Body of pancreas (tissue), 4 donors: ENCODE measurements at regions not wholly inside any gene's neighbourhood (a gene's known extent, or its start where the extent isn't known, plus 50 kb on each side); places are given as distances from the start of the nearest gene placed in this dataset.

Source experiments
- ATAC-seq: fragments of 150-250 bp; one replicate; pipeline ENCODE4 v1.9.1; 2016
- DNase-seq, 4 donors: peaks; one replicate each; pipeline ENCODE4 v3.0.0-alpha.2; 2019
- H3K27ac ChIP-seq, 4 donors: fragments of 200-600 bp; sonication (generic); 1 replicate in 3 of 4; 2 replicates in 1 of 4; pipeline versions ENCODE4 v1.5.1 to v1.6.1; 2016 to 2019; ENCODE audit warnings: mild to moderate bottlenecking in 1 of 4, mixed read lengths in 1 of 4, moderate library complexity in 1 of 4
- H3K27me3 ChIP-seq, 2 donors: fragments of 200-600 bp; sonication (generic); one replicate each; pipeline ENCODE4 v1.6.0; 2016; ENCODE audit warnings: mild to moderate bottlenecking in 1 of 2
- H3K36me3 ChIP-seq, 2 donors: fragments of 200-600 bp; sonication (generic); replicated peaks in 1 of 2; 2 replicates each; pipeline ENCODE4 v1.5.1; 2016; ENCODE audit warnings: low read depth in 2 of 2; ENCODE audit not compliant: insufficient read depth in 1 of 2
- H3K4me1 ChIP-seq: fragments of 200-600 bp; sonication (generic); one replicate; pipeline ENCODE4 v1.6.0; 2016
- H3K4me3 ChIP-seq, 2 donors: fragments of 200-600 bp; sonication (generic); 1 replicate in 1 of 2; 2 replicates in 1 of 2; pipeline ENCODE4 v1.5.1; 2016 to 2019
- H3K9me3 ChIP-seq, 3 donors: fragments of 200-600 bp; sonication (generic); 1 replicate in 2 of 3; 2 replicates in 1 of 3; pipeline ENCODE4 v1.5.1; 2016
- POLR2A ChIP-seq, 3 donors: fragments of 450-650 bp; IDR thresholded peaks; one replicate each; pipeline ENCODE4 v1.6.1; 2016; ENCODE audit warnings: antibody characterized with exemption in 3 of 3, mild to moderate bottlenecking in 2 of 3
- WGBS, 2 donors: methylation state at CpG; one replicate each; pipeline ENCODE4 v1.1.5; 2017; 5-methylcytosine and 5-hydroxymethylcytosine counted together
- intact Hi-C: fragments of 100-400 bp; cut with DNase I; formaldehyde crosslinking; loops from one replicate; pipeline ENCODE4 v1.15.1; 2023
- TF ChIP-seq, protein P1 (sequence below), 7 experiments: fragments of 450-650 bp in 4 of 7; fragments of 200-600 bp in 3 of 7; sonication (generic) in 3 of 7; IDR thresholded peaks; one replicate each; pipeline ENCODE4 v1.5.1; 2016 to 2019; ENCODE audit warnings: antibody characterized with exemption in 7 of 7

DNA sequence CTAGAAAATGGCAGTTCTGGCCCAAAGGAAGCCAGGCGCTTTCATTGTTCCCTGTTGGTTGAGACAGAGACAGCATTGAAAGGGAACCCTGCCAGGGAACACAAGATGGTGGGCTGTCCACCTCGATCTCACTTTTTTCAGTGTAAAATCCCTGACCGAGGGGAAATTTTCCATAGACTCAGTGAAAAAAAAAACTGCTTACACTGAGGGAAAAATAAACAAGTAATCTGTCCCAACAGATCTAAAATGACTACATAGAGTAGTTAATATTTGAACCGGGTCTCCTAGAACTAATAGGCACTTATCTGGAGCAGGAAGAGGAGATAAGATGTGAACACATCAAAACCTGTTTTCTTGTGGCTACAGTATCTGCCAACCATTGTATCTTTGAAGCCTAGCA, 763.4 kb upstream of the GOLIM4 start:
- TF ChIP-seq, protein P1, sequence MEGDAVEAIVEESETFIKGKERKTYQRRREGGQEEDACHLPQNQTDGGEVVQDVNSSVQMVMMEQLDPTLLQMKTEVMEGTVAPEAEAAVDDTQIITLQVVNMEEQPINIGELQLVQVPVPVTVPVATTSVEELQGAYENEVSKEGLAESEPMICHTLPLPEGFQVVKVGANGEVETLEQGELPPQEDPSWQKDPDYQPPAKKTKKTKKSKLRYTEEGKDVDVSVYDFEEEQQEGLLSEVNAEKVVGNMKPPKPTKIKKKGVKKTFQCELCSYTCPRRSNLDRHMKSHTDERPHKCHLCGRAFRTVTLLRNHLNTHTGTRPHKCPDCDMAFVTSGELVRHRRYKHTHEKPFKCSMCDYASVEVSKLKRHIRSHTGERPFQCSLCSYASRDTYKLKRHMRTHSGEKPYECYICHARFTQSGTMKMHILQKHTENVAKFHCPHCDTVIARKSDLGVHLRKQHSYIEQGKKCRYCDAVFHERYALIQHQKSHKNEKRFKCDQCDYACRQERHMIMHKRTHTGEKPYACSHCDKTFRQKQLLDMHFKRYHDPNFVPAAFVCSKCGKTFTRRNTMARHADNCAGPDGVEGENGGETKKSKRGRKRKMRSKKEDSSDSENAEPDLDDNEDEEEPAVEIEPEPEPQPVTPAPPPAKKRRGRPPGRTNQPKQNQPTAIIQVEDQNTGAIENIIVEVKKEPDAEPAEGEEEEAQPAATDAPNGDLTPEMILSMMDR (IDR thresholded peaks at IDR 0.05): no peak
- no peak for TF ChIP-seq POLR2A (IDR thresholded peaks at IDR 0.05)
- Histone ChIP-seq H3K4me1 (peaks cover 37% of the 10 kb centered on the region), H3K27ac (peak overlapping the region in 1 of 4 donors; percentile 17), H3K36me3 (no peaks in the 10 kb centered on the region), H3K4me3 (no peak overlapping the region), H3K27me3 (no peaks in the 10 kb centered on the region), H3K9me3 (no peaks in the 10 kb centered on the region)
- 30 to 32% methylated on average over 4 of the region's 4 CpGs for WGBS, 2 donors
- DNase-seq (no peak), ATAC-seq (peak; percentile 56)
- intact Hi-C loops: no loop called here

DNA sequence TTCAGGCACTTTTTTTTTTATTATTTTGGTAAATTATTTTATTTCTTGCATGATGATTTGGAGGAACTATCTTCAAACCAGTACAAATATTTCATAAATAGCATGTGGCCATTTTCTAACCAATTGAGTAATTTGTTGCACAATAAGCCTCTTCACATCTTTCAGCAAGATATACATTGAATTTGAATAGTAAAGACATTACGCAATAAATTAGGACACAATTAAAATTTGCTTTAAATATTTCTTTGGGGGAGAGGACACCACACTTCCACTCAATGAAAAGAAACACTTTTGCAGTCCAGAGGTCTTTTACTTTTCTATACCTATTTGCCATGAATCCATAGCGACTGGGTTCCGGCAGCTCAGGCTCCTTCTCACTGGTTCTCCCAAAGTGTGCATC, 762.6 kb upstream of the GOLIM4 start:
- no peak overlapping the region for H3K4me3 ChIP-seq
- no peaks in the 10 kb centered on the region for H3K36me3 ChIP-seq
- WGBS, 2 donors: 93 to 95% methylated on average over 3 of the region's 3 CpGs
- no peak for TF ChIP-seq POLR2A (IDR thresholded peaks at IDR 0.05)
- TF ChIP-seq, protein P1 (IDR thresholded peaks at IDR 0.05): no peak
- H3K27me3 ChIP-seq: no peaks in the 10 kb centered on the region
- intact Hi-C loops: no loop called here
- H3K4me1 ChIP-seq: peaks cover 32% of the 10 kb centered on the region
- H3K9me3 ChIP-seq: no peaks in the 10 kb centered on the region
- DNase-seq (no peak), ATAC-seq (no peak)
- no peak overlapping the region for H3K27ac ChIP-seq

DNA sequence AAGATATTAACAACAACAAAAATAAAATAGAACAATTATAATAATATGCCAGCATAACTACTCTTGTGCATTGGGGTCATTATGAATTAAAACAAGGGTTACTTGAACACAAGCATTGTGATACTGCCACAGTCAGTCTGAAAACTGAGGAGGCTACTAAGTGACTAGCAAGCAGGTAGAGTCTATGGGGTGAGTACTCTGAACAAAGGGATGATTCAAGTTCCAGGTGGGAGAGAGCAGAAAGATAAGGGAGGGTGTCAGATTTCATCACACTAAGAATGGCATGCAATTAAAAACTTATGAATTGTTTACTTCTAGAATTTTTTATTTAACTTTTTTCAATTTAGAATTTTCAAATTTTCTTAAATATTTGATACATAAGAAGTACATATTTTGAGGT, 754.4 kb upstream of the GOLIM4 start:
- DNase-seq: no peak
- intact Hi-C loops: no loop called here
- no peak for ATAC-seq
- no peaks in the 10 kb centered on the region for H3K27me3 ChIP-seq
- H3K4me3 ChIP-seq: no peak overlapping the region
- no peaks in the 10 kb centered on the region for H3K36me3 ChIP-seq
- no peak overlapping the region for H3K27ac ChIP-seq
- no peaks in the 10 kb centered on the region for H3K4me1 ChIP-seq
- no peak for TF ChIP-seq POLR2A (IDR thresholded peaks at IDR 0.05)
- no peaks in the 10 kb centered on the region for H3K9me3 ChIP-seq

DNA sequence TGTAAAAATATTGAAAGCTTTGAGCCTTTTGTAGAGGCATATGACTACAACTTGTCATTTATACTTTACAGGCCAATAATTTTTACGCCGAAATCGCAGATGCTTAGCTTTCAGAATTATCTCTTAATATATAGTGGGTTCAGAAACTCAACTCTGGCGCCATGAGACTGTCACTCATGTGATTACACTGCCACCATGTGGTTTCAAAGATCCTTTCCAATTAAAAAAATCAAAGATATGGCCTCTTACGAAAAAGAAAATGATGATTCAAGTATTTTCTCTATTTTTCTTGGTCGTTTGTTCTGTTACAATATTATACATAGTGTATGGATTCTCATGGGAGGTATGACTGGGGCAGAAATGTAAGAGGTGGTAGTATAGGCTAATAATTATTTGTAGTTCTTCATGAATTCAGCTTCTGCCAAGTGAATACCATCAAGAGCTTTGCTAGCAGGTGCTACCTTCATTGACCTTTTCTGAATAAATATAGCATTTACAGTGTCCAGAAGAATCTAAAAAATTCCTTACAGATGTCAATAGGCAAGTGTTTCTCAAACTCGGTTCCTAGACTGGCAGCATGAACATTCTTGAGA, 751.7 kb upstream of the GOLIM4 start:
- no peak overlapping the region for H3K4me3 ChIP-seq
- DNase-seq (peak in 2 of 4 donors; percentile 13 to 16), ATAC-seq (no peak)
- intact Hi-C loops: loop anchor here (10.0 kb wide), 1 partner anchor 633 kb away; no protein-coding TSS in a partner anchor
- no peaks in the 10 kb centered on the region for H3K36me3 ChIP-seq
- 5 to 9% methylated on average over 7 of the region's 7 CpGs for WGBS, 2 donors
- no peak overlapping the region for H3K27ac ChIP-seq
- no peaks in the 10 kb centered on the region for H3K4me1 ChIP-seq
- H3K27me3 ChIP-seq: peaks cover 0 to 3% of the 10 kb centered on the region in 2 donors
- no peaks in the 10 kb centered on the region for H3K9me3 ChIP-seq
- TF ChIP-seq, protein P1 (IDR thresholded peaks at IDR 0.05): peak; percentile 38 to 79 (median 70)
- no peak for TF ChIP-seq POLR2A (IDR thresholded peaks at IDR 0.05)

DNA sequence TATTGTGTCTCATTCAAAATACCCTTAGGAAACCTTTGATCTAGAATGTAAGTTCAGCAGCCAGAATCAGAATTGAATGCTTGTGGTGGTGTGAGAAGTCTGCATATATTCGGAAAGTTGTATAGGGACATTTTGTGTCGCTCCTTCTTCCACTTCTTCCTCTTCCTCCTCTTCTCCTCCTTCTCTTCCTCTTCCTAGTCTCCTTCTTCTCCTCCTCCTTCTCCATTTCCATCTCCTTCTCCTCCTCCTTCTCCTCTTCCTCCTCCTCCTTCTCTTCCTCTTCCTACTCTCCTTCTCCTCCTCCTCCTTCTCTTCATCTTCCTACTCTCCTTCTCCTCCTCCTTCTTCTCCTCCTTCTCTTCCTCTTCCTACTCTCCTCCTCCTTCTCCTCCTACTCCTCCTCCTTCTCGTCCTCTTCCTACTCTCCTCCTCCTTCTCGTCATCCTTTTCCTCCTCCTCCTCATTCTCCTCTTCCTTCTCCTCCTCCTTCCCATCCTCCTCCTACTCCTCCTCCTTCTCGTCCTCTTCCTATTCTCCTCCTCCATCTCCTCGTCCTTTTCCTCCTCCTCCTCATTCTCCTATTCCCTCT, 749.3 kb upstream of the GOLIM4 start:
- no peak overlapping the region for H3K27ac ChIP-seq
- no peaks in the 10 kb centered on the region for H3K4me1 ChIP-seq
- H3K9me3 ChIP-seq: no peaks in the 10 kb centered on the region
- peaks cover 0 to 3% of the 10 kb centered on the region in 2 donors for H3K27me3 ChIP-seq
- WGBS, 2 donors: 41 to 50% methylated on average over 6 of the region's 6 CpGs
- intact Hi-C loops: loop anchor here (10.0 kb wide), 1 partner anchor 630 kb away; no protein-coding TSS in a partner anchor
- ATAC-seq (no peak), DNase-seq (no peak)
- no peaks in the 10 kb centered on the region for H3K36me3 ChIP-seq
- TF ChIP-seq, protein P1 (IDR thresholded peaks at IDR 0.05): no peak
- no peak for TF ChIP-seq POLR2A (IDR thresholded peaks at IDR 0.05)
- H3K4me3 ChIP-seq: no peak overlapping the region
